ENCODE measurements at regions not wholly inside any gene's neighbourhood (a gene's known extent, or its start where the extent isn't known, plus 50 kb on each side); places are given as distances from the start of the nearest gene placed in this dataset.
"Not testable (repeated sequence)": the region's sequence is repeated elsewhere in the genome, so short reads cannot be mapped to it uniquely, and the experiment has no call there.

GRCh38 chr12:9413862-9414261 is 193.9 kb downstream of the KLRB1 start:
- intact Hi-C loops (cut with micrococcal nuclease; ENCODE audit: unreplicated experiment) = not testable (repeated sequence)

DNA sequence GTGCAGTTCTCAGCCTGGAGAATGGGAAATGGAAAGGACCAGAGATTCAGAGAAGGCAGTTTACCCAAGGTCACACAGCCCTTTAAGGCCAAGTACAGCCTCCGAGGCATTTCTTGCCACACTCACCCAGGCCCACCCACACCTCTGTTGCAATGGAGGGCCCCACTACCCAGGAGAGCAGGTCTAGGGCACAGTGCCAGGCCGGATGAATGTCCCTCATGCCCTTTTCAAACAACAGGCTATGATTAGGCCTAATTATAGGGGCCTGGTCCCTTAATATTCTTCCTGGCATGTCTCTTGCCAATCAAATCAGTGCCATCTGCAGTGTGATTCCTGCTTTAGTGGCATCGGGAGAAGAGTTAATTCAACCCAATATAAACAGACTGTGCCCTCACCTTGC is 195.3 kb downstream of the KLRB1 start:
- intact Hi-C loops (cut with micrococcal nuclease; ENCODE audit: unreplicated experiment); H3K79me2 ChIP-seq (ENCODE audit: insufficient read depth, low read depth, low read length); H2AFZ ChIP-seq (ENCODE audit: low read length); H3K9me3 ChIP-seq (ENCODE audit: low read length); CTCF ChIA-PET (ENCODE audit: unreplicated experiment); H4K20me1 ChIP-seq (ENCODE audit: insufficient read depth, low read length); H3K4me3 ChIP-seq (ENCODE audit: low read depth, low read length, poor library complexity, severe bottlenecking); H3K4me2 ChIP-seq (ENCODE audit: low read length); BruUV-seq (replicated peaks); H3K9me2 ChIP-seq (ENCODE audit: insufficient read depth, low read length); H3K4me1 ChIP-seq (ENCODE audit: insufficient read depth, low read length, poor library complexity, severe bottlenecking); H3K27ac ChIP-seq (ENCODE audit: low read depth, low read length, poor library complexity, severe bottlenecking); DNase-seq (ENCODE audit: low spot score); POLR2A ChIA-PET: not testable (repeated sequence)
- peaks cover 11% of the 10 kb centered on the region for H3K36me3 ChIP-seq (ENCODE audit: insufficient read depth, low read length)

More at GRCh38 chr12:9413862-9414261, 193.9 kb downstream of the KLRB1 start:
- H3K27ac ChIP-seq (ENCODE audit: low read depth, low read length, poor library complexity, severe bottlenecking); CTCF ChIA-PET (ENCODE audit: unreplicated experiment); H3K9me3 ChIP-seq (ENCODE audit: low read length); H3K36me3 ChIP-seq (ENCODE audit: insufficient read depth, low read length); H3K4me2 ChIP-seq (ENCODE audit: low read length); H3K4me1 ChIP-seq (ENCODE audit: insufficient read depth, low read length, poor library complexity, severe bottlenecking); BruUV-seq (replicated peaks); POLR2A ChIA-PET; H2AFZ ChIP-seq (ENCODE audit: low read length); H3K79me2 ChIP-seq (ENCODE audit: insufficient read depth, low read depth, low read length); H3K9me2 ChIP-seq (ENCODE audit: insufficient read depth, low read length); DNase-seq (ENCODE audit: low spot score); H3K4me3 ChIP-seq (ENCODE audit: low read depth, low read length, poor library complexity, severe bottlenecking); H4K20me1 ChIP-seq (ENCODE audit: insufficient read depth, low read length): not testable (repeated sequence)

- H3K4me2 ChIP-seq (ENCODE audit: low read length); BruUV-seq (replicated peaks); H3K9me3 ChIP-seq (ENCODE audit: low read length); DNase-seq (ENCODE audit: low spot score); H4K20me1 ChIP-seq (ENCODE audit: insufficient read depth, low read length); CTCF ChIA-PET (ENCODE audit: unreplicated experiment); POLR2A ChIA-PET; H3K4me3 ChIP-seq (ENCODE audit: low read depth, low read length, poor library complexity, severe bottlenecking); H3K9me2 ChIP-seq (ENCODE audit: insufficient read depth, low read length); H2AFZ ChIP-seq (ENCODE audit: low read length); H3K4me1 ChIP-seq (ENCODE audit: insufficient read depth, low read length, poor library complexity, severe bottlenecking); H3K79me2 ChIP-seq (ENCODE audit: insufficient read depth, low read depth, low read length); H3K27ac ChIP-seq (ENCODE audit: low read depth, low read length, poor library complexity, severe bottlenecking); intact Hi-C loops (cut with micrococcal nuclease; ENCODE audit: unreplicated experiment): not testable (repeated sequence)
- peaks cover 18% of the 10 kb centered on the region for H3K36me3 ChIP-seq (ENCODE audit: insufficient read depth, low read length)
Measured at GRCh38 chr12:9411616-9412268, 196.0 kb downstream of the KLRB1 start.

GRCh38 chr12:9407425-9407748 is 199.2 kb upstream of the PZP start:
- H3K4me2 ChIP-seq (ENCODE audit: low read length); H3K4me3 ChIP-seq (ENCODE audit: low read depth, low read length, poor library complexity, severe bottlenecking); H3K27ac ChIP-seq (ENCODE audit: low read depth, low read length, poor library complexity, severe bottlenecking); H3K4me1 ChIP-seq (ENCODE audit: insufficient read depth, low read length, poor library complexity, severe bottlenecking); BruUV-seq (replicated peaks); H3K79me2 ChIP-seq (ENCODE audit: insufficient read depth, low read depth, low read length); H3K9me2 ChIP-seq (ENCODE audit: insufficient read depth, low read length); CTCF ChIA-PET (ENCODE audit: unreplicated experiment); H2AFZ ChIP-seq (ENCODE audit: low read length); POLR2A ChIA-PET; H4K20me1 ChIP-seq (ENCODE audit: insufficient read depth, low read length); DNase-seq (ENCODE audit: low spot score); intact Hi-C loops (cut with micrococcal nuclease; ENCODE audit: unreplicated experiment); H3K9me3 ChIP-seq (ENCODE audit: low read length): not testable (repeated sequence)
- peaks cover 26% of the 10 kb centered on the region for H3K36me3 ChIP-seq (ENCODE audit: insufficient read depth, low read length)
